ENCODE measurements at regions not wholly inside any gene's neighbourhood (a gene's known extent, or its start where the extent isn't known, plus 50 kb on each side); places are given as distances from the start of the nearest gene placed in this dataset.

DNA sequence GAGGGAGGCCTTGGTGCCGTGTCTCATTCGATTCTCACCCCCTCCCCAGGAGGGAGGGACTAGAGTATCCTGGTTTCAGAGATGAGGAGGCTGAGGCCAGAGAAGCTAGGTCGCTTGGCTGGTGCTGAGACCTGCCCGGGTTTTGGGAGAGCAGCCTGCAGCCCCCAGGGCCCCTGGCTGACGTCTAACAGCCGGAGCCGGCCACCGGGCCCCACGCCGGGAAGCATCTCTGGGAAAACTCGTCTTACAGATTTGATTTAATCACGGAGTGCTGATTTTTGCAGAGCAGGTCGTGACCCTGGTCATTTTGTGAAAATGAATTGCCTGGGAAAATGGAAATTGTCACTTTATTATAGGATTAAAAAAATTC, 97.5 kb downstream of the MICALL2 start:
- TF ChIP-seq, protein P1, sequence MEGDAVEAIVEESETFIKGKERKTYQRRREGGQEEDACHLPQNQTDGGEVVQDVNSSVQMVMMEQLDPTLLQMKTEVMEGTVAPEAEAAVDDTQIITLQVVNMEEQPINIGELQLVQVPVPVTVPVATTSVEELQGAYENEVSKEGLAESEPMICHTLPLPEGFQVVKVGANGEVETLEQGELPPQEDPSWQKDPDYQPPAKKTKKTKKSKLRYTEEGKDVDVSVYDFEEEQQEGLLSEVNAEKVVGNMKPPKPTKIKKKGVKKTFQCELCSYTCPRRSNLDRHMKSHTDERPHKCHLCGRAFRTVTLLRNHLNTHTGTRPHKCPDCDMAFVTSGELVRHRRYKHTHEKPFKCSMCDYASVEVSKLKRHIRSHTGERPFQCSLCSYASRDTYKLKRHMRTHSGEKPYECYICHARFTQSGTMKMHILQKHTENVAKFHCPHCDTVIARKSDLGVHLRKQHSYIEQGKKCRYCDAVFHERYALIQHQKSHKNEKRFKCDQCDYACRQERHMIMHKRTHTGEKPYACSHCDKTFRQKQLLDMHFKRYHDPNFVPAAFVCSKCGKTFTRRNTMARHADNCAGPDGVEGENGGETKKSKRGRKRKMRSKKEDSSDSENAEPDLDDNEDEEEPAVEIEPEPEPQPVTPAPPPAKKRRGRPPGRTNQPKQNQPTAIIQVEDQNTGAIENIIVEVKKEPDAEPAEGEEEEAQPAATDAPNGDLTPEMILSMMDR (IDR thresholded peaks at IDR 0.05): no peak
- H3K4me3 ChIP-seq: no peak overlapping the region
- H3K27ac ChIP-seq: no peak overlapping the region
- no peak for DNase-seq (ENCODE audit: low spot score)

DNA sequence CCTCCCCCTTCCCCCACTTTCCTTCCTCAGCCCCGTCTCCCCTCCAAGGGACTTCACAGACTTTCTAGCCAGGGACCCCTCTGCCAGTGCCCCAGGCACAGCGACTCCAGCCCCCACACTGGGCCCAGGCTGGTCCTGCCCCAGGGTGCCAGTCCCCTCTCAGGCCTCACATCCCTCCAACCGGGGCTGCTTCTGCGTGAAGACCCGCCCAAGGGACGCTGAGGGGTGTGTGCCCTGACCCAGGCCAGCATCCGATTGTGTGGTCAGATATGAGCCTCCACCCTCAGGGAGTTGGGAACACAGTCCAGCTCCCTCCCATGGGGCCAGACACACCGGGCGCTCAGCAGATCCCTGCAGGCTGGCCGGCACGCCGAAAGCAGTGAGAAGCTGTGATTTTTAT, 97.0 kb downstream of the MICALL2 start:
- no peak overlapping the region for H3K4me3 ChIP-seq
- DNase-seq (ENCODE audit: low spot score): no peak
- TF ChIP-seq, protein P1 (IDR thresholded peaks at IDR 0.05): no peak
- H3K27ac ChIP-seq: no peak overlapping the region

DNA sequence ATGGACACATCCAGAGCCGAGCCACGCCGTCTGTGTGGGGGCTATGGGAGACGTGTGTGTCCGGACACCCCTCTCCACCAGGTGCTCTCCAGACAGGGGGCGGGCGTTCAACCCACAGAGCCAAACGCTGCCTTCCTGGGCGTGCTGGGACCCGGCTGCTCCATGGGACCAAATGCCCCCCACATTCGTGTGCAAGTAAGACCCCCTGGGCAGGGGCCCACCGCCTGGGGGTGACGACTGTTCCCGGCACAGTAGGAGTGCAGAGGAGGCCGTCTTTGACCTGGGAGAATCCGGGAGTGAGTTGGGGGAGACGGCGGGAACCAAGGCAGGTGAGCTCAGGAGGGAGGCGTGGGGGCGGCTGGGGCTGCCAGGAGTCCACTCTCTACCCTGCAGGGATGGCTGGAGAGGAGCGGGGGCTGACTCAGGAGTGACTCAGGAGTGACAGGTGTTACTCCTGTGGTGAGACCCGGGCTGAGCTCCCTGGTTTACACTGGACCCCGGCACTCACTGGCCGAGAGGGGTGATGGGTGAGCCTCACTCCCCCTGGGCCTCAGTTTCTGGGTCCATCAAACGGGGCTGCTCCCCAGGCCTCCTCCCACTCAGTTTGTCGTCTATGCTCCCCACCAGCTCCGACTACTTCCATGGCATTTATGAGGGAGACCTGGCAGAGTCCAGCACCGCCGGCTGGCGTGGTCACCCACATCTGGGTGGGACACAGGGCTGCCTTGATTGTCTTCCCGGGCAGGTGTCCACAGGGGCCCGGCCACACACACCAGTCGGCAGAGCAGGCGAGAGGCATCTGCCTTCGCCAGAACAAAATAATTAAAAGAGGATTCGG, 95.0 kb downstream of the MICALL2 start:
- no peak for DNase-seq (ENCODE audit: low spot score)
- Histone ChIP-seq H3K27ac (no peak overlapping the region), H3K4me3 (no peak overlapping the region)
- TF ChIP-seq, protein P1 (IDR thresholded peaks at IDR 0.05): no peak

DNA sequence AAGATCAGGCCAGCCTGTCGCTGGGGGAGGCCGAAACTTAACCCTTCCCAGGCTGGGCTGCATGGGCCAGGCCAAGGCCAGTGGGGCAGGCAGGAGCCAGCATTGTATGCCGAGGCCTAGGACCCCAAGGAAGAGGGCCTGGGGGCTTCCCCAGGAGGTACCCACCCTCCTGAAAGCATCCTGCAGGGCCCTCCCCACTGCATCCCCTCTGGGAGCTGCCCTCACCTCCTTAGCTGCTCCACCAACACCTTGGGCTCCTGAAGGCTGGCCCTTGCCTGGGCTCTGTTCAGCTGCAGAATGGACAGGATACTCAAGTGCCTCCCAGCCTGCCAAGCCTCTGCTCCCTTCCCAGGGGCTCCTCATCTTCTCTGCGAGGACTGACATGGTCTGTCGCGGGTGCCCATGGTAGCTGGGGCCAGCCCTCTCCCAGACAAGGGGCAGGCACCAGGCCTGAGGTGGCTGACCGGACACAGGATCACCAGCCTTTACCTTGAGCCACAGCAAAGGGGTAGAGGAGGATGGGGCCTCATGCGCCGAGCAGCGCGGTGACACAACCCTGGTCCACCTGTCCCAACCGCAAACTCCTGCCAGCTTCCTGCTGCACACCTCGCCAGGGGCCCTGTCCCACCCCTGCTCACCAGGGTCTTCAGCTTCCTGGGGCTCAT, 94.2 kb downstream of the MICALL2 start:
- no peak for DNase-seq (ENCODE audit: low spot score)
- no peak overlapping the region for H3K4me3 ChIP-seq
- TF ChIP-seq, protein P1 (IDR thresholded peaks at IDR 0.05): no peak
- H3K27ac ChIP-seq: no peak overlapping the region

DNA sequence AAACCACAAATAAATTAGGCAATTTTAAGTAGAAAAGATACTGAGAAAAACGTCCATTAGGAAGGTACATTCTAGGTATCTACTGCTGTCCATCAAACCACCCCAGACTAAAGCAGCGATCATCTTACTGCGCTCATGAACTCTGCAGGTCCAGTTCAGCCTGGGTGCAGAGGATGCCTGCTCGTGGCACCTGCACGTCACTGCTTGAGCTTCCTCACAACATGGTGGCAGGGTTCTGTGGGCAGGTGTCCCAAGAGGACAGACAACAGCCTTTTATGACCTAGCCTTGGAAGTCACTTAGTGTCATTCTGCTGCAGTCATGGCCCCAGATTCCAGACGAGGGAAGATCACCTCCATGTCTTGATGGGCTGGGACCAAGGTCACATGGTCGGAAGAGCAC, 93.4 kb downstream of the MICALL2 start:
- Histone ChIP-seq H3K4me3 (no peak overlapping the region), H3K27ac (no peak overlapping the region)
- TF ChIP-seq, protein P1 (IDR thresholded peaks at IDR 0.05): no peak
- DNase-seq (ENCODE audit: low spot score): no peak

DNA sequence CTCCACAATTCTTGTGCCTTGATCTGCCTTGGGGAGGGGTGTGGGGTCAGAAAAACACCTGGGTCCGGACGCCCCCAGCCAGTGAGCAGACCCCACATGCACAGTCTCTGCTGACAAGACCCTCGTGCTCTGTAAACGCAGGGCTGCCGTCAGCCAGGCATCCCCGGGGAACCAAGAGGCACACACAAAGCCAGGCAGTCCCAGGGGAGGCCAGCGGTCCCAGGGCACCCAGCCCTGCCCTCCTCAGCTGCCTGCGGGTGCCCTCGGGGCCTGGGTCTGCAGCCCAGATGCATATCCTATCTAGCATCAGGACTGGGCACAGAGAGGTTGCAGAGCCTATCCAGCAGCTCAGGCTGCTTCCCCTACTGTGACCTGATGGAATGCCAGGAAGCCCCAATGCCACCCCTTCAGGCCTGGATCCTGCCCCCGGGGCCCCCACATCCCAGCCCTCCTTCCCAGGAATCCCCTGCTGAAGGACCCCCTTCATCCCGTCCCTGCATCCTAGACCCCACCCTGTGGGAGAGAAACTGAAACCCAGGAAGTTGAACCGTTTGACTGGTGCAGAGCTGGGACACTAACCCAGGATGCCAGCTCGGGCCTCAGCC, 92.4 kb downstream of the MICALL2 start:
- no peak overlapping the region for H3K27ac ChIP-seq
- no peak for DNase-seq (ENCODE audit: low spot score)
- no peak overlapping the region for H3K4me3 ChIP-seq
- TF ChIP-seq, protein P1 (IDR thresholded peaks at IDR 0.05): no peak
